ENCODE measurements at regions not wholly inside any gene's neighbourhood (a gene's known extent, or its start where the extent isn't known, plus 50 kb on each side); places are given as distances from the start of the nearest gene placed in this dataset.

DNA sequence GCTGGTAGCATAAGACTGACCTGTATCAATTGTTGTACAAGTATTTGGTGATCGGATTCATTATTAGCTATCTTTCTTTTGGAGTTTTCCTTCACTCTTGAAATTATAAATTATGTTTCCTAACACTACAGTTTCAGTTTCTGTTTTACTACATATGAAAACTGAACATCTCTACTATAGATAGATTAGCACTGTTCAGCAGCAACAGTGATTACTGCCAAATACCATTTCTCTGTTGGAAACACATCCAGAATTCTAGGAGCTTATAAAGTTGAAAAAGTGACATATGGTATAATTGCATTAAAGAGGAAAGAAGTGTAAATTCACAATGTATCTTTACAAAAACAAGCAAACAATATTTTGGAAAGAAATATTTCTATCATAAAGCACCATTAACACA lies 118.5 kb upstream of the GRIA4 start:
- TF ChIP-seq CTCF (IDR thresholded peaks at IDR 0.05; ENCODE audit: poor library complexity, severe bottlenecking) (no peak), RAD21 (conservative IDR thresholded peaks at IDR 0.05) (no peak), EP300 (conservative IDR thresholded peaks at IDR 0.05; ENCODE audit: poor library complexity, severe bottlenecking) (no peak), POLR2AphosphoS5 (IDR thresholded peaks at IDR 0.05) (no peak), MXI1 (conservative IDR thresholded peaks at IDR 0.05; ENCODE audit: poor library complexity, severe bottlenecking) (no peak), EZH2 (IDR thresholded peaks at IDR 0.05; ENCODE audit: borderline replicate concordance, insufficient read depth, low read length, poor library complexity, severe bottlenecking) (no peak), REST (IDR thresholded peaks at IDR 0.05; ENCODE audit: borderline replicate concordance) (no peak)
